ENCODE measurements at regions not wholly inside any gene's neighbourhood (a gene's known extent, or its start where the extent isn't known, plus 50 kb on each side); places are given as distances from the start of the nearest gene placed in this dataset.

DNA sequence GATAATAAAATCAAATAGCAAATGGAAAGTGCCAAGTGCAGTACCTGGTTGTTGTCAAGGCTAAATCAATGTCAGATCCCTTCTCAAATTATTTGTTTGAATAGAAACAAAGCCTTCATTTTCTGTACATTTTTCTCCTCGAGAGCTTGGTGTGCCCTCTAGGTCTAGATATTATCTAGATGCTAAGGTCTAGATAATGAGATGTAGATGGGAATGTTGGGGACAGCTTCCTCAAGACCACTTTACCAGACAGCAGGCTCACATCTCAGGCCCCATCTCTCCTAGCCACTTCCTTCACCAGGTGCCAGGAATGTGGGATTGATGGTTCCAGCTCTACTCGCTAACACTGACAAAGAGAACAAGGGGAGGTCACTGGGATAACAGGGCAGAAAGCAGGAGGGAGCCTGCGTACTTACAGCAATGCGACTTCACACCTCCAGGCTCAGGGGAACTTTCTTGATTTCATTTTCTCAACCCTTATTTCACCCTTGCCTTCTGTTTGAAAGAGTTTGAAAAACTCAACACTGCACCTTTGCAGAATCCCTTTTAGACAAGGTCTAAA is 451.4 kb upstream of the VSTM2A start:
- no peak for TF ChIP-seq POLR2A (IDR thresholded peaks at IDR 0.05; ENCODE audit: low read length)
- TF ChIP-seq GATA1 (IDR thresholded peaks at IDR 0.05; ENCODE audit: low read depth, low read length) = no peak
